Panc1 (cell line): ENCODE measurements at regions not wholly inside any gene's neighbourhood (a gene's known extent, or its start where the extent isn't known, plus 50 kb on each side); places are given as distances from the start of the nearest gene placed in this dataset.

Experiments
- ATAC-seq: fragments of 200-7000 bp; cut with Tn5 transposase; 2 replicates; pipeline ENCODE4 v1.9.1; 2020; ENCODE audit warnings: mild to moderate bottlenecking, moderate library complexity
- BruUV-seq: library from RNA; stranded (reverse); fragments of 400-500 nt; replicated peaks from 2 replicates; lab custom pipeline; 2021; lab: Mats Ljungman, UMichigan
- CTCF ChIA-PET: fragments of 300-600 bp; sonication (Branson Sonifier 250); formaldehyde crosslinking; loops from one replicate; lab custom pipeline; 2022; ENCODE audit warnings: antibody characterized with exemption; lab: Charles Lee
- POLR2A ChIA-PET: fragments of 300-600 bp; sonication (Branson Sonifier 250); formaldehyde crosslinking; loops from one replicate; lab custom pipeline; 2022; ENCODE audit warnings: antibody characterized with exemption; lab: Charles Lee
- DNase-seq: peaks from one replicate; pipeline ENCODE4 v3.0.0-alpha.2; 2010; ENCODE audit warnings: low read depth, low spot score
- H3K27ac ChIP-seq: 2 replicates; pipeline ENCODE4 v1.5.1; 2011; ENCODE audit warnings: mild to moderate bottlenecking, low read length, inconsistent platforms
- H3K27me3 ChIP-seq: fragments of 200-500 bp; sonication (Bioruptor generic); 2 replicates; pipeline ENCODE4 v1.6.0; 2014; ENCODE audit warnings: low read length, inconsistent platforms; ENCODE audit not compliant: control insufficient read depth, insufficient read depth
- H3K36me3 ChIP-seq: fragments of 200-500 bp; sonication (Bioruptor generic); 2 replicates; pipeline ENCODE4 v1.5.1; 2014; ENCODE audit warnings: inconsistent platforms, mild to moderate bottlenecking, low read length, moderate library complexity; ENCODE audit not compliant: control insufficient read depth, insufficient read depth
- H3K4me1 ChIP-seq: 2 replicates; pipeline ENCODE4 v1.5.1; 2011; ENCODE audit warnings: inconsistent platforms, mild to moderate bottlenecking, low read length, moderate library complexity; ENCODE audit not compliant: control insufficient read depth, insufficient read depth
- H3K4me3 ChIP-seq, 2 experiments: 2 replicates each; pipeline ENCODE4 v1.5.1; 2011 to 2012; ENCODE audit warnings: low read depth in 2 of 2, low read length in 2 of 2, mild to moderate bottlenecking in 2 of 2, inconsistent platforms in 1 of 2, moderate library complexity in 1 of 2
- H3K9me3 ChIP-seq: fragments of 200-500 bp; sonication (Bioruptor generic); 2 replicates; pipeline ENCODE4 v1.5.1; 2014; ENCODE audit warnings: low read depth, mild to moderate bottlenecking, inconsistent platforms, low read length, moderate library complexity; ENCODE audit not compliant: control insufficient read depth, insufficient read depth
- POLR2AphosphoS5 ChIP-seq: IDR thresholded peaks from 2 replicates; pipeline ENCODE4 v1.6.1; 2012; ENCODE audit warnings: mild to moderate bottlenecking, low read depth, low read length, moderate library complexity
- SIN3A ChIP-seq: IDR thresholded peaks from 2 replicates; pipeline ENCODE4 v1.6.1; 2012; ENCODE audit warnings: low read depth, mild to moderate bottlenecking, low read length, moderate library complexity, borderline replicate concordance; ENCODE audit not compliant: insufficient read depth
- TCF7L2 ChIP-seq: IDR thresholded peaks from 2 replicates; pipeline ENCODE4 v1.6.1; 2011; ENCODE audit warnings: mild to moderate bottlenecking, low read depth, low read length, inconsistent platforms
- in situ Hi-C: cut with HindIII; loops from 2 replicates; pipeline ENCODE4 v1.10.0; 2016; ENCODE audit warnings: low sequenced_read_pairs, low pct_unique_long_range_greater_than_20kb
- intact Hi-C: fragments of 100-400 bp; cut with micrococcal nuclease; formaldehyde crosslinking; loops from one replicate; pipeline ENCODE4 v1.10.0; 2022; ENCODE audit not compliant: unreplicated experiment
- TF ChIP-seq, protein P1 (sequence below), 2 experiments: IDR thresholded peaks; 2 replicates each; pipeline ENCODE4 v1.6.1; 2011 to 2012; ENCODE audit warnings: low read depth in 2 of 2, control low read depth in 1 of 2, low read length in 1 of 2, mild to moderate bottlenecking in 1 of 2, moderate library complexity in 1 of 2; ENCODE audit not compliant: insufficient read depth in 1 of 2
- TF ChIP-seq, protein P2 (sequence below): fragments of 450-650 bp; IDR thresholded peaks from 2 replicates; pipeline ENCODE4 v1.5.1; 2017; ENCODE audit warnings: mild to moderate bottlenecking

GRCh38 chr3:94643400-94643799, 580.5 kb downstream of the NSUN3 start:
- ATAC-seq (no peak), DNase-seq (no peak)
- no TSS peak for BruUV-seq
- ChIA-PET CTCF (no interaction called here), POLR2A (no interaction called here)
- Histone ChIP-seq H3K27me3 (no peaks in the 10 kb centered on the region), H3K36me3 (no peaks in the 10 kb centered on the region), H3K4me1 (no peaks in the 10 kb centered on the region), H3K27ac (no peak overlapping the region), H3K4me3 (no peak overlapping the region), H3K9me3 (no peaks in the 10 kb centered on the region)
- intact Hi-C loops, result no loop called here
- TF ChIP-seq SIN3A, result no peak
- TF ChIP-seq, protein P1, sequence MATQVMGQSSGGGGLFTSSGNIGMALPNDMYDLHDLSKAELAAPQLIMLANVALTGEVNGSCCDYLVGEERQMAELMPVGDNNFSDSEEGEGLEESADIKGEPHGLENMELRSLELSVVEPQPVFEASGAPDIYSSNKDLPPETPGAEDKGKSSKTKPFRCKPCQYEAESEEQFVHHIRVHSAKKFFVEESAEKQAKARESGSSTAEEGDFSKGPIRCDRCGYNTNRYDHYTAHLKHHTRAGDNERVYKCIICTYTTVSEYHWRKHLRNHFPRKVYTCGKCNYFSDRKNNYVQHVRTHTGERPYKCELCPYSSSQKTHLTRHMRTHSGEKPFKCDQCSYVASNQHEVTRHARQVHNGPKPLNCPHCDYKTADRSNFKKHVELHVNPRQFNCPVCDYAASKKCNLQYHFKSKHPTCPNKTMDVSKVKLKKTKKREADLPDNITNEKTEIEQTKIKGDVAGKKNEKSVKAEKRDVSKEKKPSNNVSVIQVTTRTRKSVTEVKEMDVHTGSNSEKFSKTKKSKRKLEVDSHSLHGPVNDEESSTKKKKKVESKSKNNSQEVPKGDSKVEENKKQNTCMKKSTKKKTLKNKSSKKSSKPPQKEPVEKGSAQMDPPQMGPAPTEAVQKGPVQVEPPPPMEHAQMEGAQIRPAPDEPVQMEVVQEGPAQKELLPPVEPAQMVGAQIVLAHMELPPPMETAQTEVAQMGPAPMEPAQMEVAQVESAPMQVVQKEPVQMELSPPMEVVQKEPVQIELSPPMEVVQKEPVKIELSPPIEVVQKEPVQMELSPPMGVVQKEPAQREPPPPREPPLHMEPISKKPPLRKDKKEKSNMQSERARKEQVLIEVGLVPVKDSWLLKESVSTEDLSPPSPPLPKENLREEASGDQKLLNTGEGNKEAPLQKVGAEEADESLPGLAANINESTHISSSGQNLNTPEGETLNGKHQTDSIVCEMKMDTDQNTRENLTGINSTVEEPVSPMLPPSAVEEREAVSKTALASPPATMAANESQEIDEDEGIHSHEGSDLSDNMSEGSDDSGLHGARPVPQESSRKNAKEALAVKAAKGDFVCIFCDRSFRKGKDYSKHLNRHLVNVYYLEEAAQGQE (IDR thresholded peaks at IDR 0.05; ENCODE audit: insufficient read depth in 1 of 2, low read depth in 2 of 2, low read length in 1 of 2), result no peak
- no peak for TF ChIP-seq POLR2AphosphoS5
- no peak for TF ChIP-seq TCF7L2
- TF ChIP-seq, protein P2, sequence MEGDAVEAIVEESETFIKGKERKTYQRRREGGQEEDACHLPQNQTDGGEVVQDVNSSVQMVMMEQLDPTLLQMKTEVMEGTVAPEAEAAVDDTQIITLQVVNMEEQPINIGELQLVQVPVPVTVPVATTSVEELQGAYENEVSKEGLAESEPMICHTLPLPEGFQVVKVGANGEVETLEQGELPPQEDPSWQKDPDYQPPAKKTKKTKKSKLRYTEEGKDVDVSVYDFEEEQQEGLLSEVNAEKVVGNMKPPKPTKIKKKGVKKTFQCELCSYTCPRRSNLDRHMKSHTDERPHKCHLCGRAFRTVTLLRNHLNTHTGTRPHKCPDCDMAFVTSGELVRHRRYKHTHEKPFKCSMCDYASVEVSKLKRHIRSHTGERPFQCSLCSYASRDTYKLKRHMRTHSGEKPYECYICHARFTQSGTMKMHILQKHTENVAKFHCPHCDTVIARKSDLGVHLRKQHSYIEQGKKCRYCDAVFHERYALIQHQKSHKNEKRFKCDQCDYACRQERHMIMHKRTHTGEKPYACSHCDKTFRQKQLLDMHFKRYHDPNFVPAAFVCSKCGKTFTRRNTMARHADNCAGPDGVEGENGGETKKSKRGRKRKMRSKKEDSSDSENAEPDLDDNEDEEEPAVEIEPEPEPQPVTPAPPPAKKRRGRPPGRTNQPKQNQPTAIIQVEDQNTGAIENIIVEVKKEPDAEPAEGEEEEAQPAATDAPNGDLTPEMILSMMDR, result no peak
- in situ Hi-C loops, result no loop called here

DNA sequence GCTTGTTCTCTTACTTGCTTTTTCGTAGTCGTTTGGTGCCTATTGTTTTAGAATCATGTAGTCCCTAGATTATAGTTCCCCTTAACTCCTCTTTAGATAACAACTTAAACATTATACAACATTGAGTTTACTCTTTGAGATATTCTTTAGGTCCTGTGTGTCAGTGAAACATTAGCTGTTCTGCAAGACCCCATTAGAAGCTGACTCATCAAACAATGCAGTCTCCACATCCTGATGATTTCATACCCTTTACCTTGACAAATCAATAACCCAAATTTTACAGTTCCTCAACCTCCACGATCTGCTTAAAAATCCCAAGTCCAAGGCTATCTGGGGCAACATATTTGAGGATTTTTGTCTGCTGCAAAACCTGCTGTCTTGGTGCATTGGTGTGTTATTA, 582.9 kb downstream of the NSUN3 start:
- BruUV-seq, result no TSS peak
- H3K9me3 ChIP-seq, result no peaks in the 10 kb centered on the region
- CTCF ChIA-PET, result no interaction called here
- POLR2A ChIA-PET, result no interaction called here
- TF ChIP-seq TCF7L2, result no peak
- no peak for TF ChIP-seq SIN3A
- no peak for TF ChIP-seq POLR2AphosphoS5
- TF ChIP-seq, protein P1 (IDR thresholded peaks at IDR 0.05; ENCODE audit: insufficient read depth in 1 of 2, low read depth in 2 of 2, low read length in 1 of 2), result no peak
- TF ChIP-seq, protein P2, result no peak
- H3K27ac ChIP-seq, result no peak overlapping the region
- H3K4me3 ChIP-seq, result no peak overlapping the region
- ATAC-seq, result no peak
- no peaks in the 10 kb centered on the region for H3K4me1 ChIP-seq
- no peaks in the 10 kb centered on the region for H3K27me3 ChIP-seq
- H3K36me3 ChIP-seq, result no peaks in the 10 kb centered on the region
- in situ Hi-C loops (no loop called here), intact Hi-C loops (no loop called here)
- DNase-seq, result no peak
